ENCODE measurements at regions not wholly inside any gene's neighbourhood (a gene's known extent, or its start where the extent isn't known, plus 50 kb on each side); places are given as distances from the start of the nearest gene placed in this dataset.

DNA sequence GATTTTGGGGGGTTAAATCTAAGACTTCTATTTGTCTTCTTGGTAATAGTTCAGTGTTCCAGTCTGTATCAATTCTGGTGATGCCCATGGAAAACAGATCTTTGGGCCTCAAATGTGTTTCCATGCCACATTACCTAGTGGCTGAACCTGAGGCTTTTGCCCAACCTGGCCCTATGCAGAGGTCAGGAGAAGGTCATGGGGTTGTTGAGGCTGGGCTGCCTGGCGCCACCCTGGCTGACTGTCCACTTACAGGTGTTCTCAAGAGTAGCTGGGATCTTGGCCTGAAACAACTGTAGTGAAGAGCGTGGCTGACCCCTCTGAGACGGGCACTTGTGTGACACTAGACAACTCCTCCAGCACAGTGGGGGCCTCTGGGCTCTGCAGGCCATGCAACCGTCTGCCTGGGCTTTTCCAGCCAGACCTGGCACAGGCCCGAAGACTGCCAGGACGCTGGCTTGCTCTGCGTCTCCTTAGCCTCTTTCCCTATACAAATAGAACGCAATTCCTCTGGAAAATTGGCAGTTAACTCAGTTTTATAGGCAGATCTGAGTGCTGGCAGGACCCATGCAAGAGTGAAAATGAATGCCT is 127.8 kb downstream of the TRIM43 start:
- TF ChIP-seq, protein P1, sequence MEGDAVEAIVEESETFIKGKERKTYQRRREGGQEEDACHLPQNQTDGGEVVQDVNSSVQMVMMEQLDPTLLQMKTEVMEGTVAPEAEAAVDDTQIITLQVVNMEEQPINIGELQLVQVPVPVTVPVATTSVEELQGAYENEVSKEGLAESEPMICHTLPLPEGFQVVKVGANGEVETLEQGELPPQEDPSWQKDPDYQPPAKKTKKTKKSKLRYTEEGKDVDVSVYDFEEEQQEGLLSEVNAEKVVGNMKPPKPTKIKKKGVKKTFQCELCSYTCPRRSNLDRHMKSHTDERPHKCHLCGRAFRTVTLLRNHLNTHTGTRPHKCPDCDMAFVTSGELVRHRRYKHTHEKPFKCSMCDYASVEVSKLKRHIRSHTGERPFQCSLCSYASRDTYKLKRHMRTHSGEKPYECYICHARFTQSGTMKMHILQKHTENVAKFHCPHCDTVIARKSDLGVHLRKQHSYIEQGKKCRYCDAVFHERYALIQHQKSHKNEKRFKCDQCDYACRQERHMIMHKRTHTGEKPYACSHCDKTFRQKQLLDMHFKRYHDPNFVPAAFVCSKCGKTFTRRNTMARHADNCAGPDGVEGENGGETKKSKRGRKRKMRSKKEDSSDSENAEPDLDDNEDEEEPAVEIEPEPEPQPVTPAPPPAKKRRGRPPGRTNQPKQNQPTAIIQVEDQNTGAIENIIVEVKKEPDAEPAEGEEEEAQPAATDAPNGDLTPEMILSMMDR (IDR thresholded peaks at IDR 0.05): no peak
- no peak for TF ChIP-seq EZH2 (IDR thresholded peaks at IDR 0.05; ENCODE audit: borderline replicate concordance, insufficient read depth, low read depth, low read length, poor library complexity, severe bottlenecking)
